ENCODE measurements at regions not wholly inside any gene's neighbourhood (a gene's known extent, or its start where the extent isn't known, plus 50 kb on each side); places are given as distances from the start of the nearest gene placed in this dataset.

GRCh38 chr5:102638912-102639652 is 116.0 kb upstream of the PAM start:
- TF ChIP-seq CTCF (IDR thresholded peaks at IDR 0.05; ENCODE audit: low read length) (no peak), EZH2 (optimal IDR thresholded peaks at IDR 0.05; ENCODE audit: low read depth, low read length) (no peak), EZH2phosphoT487 (IDR thresholded peaks at IDR 0.05; ENCODE audit: low read length) (no peak)

Measured in MM.1S (cell line).